ENCODE measurements at regions not wholly inside any gene's neighbourhood (a gene's known extent, or its start where the extent isn't known, plus 50 kb on each side); places are given as distances from the start of the nearest gene placed in this dataset.
"Not testable (repeated sequence)": the region's sequence is repeated elsewhere in the genome, so short reads cannot be mapped to it uniquely, and the experiment has no call there.

DNA sequence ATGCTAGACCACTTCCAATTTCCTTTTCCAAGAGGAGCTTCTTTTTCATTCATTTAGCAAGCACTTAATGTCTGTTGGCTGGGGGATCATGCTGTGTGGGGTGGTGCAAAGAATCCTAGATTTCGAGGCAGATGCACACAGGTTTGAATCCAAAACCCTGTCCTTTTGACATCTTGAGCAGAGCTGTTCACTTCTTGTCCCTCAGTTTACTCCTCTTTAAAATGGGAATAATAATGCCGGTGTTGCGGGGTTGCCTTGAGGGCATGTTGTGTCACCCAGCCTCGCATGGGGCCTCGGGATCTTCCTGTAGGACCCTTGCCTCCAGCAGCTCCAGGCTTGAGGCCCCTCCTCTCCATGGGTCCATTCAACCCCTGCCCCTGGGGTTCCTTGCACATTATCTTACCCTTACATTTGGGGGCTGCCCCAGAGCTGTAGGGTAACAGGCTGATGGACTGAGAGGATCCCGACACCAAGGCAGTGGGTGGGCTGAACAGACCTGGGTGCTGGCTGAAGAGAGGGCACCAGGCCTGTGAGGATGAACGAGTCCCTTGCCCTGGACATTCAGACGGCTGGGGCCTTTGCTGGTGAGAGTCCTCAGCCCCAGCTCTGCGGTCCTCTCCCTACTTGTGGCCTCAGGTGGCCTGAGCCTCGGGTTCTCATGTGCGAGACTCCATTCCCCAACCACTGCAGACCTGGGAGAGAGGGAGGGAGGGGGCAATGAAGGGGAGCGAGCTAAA, 145.8 kb downstream of the BARX1 start:
- no peak for DNase-seq

DNA sequence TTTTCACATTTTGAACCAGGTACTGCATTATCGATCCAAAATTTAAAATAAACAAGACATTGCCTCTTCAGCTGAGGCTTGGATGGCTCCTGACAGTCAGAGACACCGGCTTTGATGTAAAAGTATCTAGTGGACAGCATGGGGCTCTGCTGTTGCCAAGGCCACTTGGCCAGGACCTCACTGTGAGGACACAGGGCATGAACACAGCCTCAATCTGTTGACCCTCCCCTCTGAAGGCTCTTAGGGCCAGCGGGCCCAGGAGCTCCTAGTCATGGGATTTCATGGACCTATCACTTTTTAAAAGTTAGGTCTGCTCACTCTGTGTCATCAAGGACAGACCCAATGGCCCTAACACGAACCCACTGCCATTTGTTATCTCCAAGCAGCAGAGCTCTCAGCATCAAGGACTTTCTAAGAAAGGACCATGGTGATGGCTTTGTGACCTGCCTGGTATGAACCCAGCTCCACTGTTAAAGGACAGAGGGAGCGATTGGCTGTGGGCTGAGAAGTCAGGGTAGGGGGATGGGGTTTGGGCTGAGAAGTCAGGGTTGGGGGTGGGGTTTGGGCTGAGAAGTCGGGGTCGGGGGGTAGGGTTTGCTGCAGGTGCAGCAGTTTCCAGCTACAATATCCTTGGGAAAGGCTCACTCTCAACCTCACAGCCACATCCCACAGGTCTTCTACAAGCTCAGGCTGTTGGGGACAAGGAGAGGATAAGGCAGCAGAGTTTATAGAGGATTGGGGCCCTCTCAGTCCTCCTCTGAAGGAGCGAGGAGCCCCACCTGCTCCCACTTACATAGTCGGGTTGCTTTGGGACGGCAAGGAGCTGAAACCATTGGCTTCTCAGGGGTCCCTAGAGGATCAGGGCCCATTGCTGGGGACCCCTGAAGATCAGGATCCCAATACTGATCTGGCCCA, 146.8 kb downstream of the BARX1 start:
- no peak for DNase-seq

DNA sequence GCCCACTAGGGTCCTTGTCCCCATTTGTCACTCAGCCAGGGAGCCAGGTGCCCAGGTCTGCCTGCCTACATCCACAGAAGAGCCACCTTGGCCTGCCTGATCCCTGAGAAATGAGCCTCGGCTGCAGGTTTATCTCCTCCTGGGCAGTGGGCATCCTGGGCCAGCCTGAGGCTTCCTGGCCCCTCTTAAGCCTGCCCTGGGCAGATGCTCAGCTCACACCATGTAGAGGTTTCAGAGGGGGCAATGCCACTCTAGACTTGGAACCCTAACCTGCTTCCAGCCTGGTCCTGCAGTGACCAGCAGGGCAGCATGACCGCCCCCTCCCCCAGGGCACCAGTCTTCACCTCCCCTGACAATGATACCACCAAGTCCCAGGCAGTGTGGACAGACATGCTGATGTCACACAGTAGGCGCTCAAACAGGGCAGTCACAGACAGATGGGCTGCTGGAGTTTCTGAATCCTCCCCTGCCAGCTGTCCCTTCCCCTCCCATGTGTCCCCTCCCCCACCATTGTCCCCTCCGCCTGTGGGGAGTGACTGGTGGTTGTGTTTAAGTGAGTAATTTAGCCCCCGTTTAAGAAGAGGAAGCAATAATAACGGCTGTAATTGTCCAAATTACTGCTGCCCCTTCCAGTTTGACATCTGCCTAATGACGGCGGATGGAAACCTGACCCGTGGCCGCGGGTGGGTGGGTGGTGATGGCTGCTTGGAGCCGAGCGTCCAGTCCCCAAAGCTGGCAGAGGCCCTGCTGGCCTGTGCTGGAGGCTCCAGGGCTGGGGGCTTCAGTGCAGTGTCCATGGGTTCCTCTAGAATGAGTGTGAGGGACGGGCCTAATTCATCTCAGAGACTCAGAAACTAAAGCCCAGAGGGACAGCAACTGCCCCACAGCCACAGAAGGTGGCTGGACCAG, 147.7 kb downstream of the BARX1 start:
- DNase-seq: no peak

DNA sequence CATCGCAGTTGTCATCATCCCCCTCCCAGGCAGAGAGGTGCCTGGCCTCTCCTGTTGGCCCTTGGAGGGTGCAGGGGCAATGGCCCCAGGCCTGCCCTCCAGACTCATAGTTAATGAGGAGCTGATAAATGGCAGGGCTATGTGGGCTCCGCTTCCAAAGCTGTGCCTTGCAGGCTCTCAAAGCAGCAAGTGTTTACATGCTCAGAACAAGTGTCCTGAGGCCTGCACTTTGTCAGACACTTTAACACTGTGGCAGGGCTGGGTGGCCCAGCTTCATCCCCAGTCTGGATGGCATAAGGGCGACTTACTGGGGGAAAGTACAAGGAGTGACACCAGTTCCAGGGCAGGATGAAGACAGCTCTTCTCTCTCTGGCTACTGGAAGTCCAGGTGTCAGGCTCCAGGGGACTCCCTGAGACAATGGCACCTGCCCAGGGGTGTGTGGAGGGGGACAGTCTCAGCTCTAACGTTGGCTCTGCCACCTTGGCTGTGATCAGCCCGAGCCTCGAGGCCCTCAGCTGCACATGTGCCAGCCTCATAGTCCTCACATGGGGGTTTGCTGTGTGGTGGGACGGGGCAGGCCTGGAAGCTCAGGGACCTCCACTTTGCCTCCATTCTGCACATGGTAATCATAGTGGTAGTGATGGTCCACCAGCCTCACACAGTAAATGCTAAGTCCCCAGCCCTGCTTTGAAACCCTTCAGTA, 153.4 kb downstream of the BARX1 start:
- DNase-seq: no peak

DNA sequence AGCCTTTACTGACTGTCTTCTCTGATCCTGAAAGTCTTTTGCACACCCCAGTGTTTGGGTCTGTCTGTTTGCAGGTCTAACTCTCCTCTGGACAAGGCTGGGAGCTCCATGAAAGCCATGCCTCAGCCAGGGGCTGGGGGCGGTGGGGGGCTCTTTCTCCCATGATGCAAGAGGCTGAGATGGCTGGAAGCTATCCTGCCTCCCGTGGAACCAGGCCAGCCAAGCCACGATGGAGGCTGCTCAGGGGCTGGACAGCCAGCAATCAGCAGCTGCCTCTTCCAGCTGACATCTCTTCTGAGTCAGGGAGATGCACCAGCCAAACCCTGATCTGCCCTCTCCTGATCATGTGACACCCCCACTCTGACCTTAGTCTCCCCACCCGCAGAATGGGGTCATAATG, 154.0 kb downstream of the BARX1 start:
- no peak for DNase-seq

DNA sequence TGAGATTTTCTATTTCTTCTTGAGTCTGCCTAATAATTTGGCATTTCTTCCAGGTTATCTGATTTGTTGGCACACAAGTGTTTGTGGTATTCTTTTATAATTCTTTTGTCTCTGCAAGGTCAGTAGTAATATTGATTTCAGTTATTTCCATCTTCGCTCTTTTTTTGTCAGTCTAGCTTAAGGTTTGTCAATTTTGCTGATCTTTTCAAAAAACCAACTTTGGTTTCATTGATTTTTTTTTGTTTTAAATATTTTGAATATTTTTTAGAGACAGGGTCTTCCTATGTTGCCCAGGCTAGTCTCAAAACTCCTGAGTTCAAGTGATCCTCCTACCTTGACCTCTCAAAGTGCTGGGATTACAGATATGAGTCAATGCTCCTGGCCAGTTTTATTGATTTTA, 162.8 kb downstream of the BARX1 start:
- DNase-seq: no peak

DNA sequence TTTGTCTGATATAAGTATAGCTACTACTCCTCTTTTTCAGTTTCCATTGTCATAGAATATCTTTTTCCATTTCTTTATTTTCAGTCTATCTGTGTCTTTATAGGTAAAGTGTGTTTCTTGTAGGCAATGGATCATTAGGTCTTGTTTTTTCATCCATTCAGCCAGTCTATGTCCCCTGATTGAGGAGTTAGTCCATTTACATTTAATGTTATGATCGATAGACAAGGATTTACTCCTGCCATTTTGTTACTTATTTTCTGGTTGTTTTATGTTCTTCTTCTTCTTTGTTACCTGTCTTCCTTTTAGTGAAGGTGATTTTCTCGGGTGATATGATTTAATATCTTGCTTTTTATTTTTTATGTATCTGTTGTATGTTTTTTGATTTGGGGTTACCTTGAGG, 169.0 kb downstream of the BARX1 start:
- DNase-seq: no peak

DNA sequence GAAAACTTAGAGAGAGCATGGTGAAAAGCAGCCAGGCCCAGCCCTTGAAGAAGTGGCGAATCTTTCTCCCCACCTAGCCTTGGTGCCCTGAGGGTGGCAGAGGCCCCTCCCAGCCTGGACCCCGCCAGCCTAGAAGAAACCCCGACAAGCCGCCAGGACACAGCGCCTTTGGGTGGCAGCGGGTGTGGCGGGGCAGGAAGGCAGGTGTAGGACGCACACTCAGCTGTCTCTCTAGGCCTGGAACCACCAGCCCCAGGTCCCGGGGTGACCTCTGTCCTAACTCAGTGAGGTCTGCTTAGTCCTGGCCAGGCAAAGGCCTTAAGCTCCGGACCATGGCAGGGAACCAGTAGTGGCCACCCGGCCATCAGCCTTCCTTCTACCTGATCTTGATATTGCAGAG, 178.3 kb downstream of the BARX1 start:
- no peak for DNase-seq

DNA sequence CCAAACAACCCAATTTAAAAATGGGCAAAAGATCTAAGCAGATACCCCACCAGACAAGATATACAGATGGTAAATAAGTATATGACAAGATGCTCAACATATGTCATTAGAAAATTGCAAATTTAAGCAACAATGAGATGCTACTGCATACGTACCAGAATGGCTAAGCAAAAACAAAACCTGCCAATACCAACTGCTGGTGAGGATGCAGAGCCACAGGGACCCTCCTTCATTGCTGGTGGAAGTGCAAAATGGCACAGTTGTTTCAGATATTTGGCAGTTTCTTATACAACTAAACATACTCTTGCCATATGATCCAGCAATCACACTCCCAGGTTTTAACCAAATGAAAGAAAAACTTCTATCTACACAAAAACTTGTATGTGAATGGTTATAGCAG, 178.9 kb downstream of the BARX1 start:
- no peak for DNase-seq

DNA sequence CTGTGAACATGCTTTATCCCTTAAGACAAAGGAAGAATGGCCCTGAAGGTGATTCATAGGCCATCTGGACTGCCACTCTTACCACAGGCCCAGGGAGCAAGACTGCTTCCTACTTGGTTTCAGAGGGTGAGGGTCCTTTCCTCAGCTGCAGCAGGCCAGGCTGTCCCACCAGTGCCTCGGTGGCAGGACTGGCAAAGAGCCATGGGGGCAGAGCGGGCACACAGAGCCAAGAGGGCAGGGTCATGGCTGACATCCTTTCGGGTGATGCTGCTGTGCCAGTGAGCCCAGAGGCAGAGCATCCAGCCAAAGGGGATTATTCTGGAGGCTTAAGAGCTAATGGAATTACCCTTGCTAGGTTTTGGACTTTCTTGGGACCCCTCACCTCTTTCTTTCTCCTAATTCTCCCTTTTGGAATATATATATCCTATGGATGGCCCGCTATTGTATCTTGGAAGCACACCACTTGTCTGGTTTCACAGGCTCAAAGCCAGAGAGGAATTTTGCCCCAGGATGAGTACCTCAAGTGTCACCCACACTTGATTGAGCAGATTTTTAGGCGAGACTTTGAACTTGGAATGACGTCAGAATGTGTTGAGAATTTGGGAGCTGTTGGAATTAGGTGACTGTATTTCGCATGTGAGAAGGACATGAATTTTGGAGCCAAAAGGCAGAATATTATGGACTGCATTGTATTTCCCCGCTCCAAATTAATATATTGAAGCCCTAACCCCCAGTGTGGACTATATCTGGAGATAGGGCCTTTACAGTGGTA, 180.6 kb downstream of the BARX1 start:
- DNase-seq: no peak

DNA sequence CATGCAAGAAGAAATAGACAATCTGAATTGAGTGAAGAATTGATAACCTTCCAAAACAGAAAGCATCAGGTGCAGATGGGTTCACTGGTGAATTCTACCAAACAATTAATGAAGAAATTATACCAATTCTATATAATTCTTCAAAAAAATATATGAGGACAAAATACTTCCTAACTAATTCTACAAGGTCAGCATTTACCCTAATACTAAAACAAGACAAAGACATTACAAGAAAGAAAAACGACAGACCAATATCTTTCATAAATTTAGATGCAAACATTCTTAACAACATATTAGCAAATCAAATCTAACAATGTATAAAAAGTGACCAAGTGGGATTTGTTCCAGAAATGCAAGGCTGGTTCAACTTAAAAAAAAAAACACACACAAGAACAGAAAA, 183.9 kb downstream of the BARX1 start:
- no peak for DNase-seq

DNA sequence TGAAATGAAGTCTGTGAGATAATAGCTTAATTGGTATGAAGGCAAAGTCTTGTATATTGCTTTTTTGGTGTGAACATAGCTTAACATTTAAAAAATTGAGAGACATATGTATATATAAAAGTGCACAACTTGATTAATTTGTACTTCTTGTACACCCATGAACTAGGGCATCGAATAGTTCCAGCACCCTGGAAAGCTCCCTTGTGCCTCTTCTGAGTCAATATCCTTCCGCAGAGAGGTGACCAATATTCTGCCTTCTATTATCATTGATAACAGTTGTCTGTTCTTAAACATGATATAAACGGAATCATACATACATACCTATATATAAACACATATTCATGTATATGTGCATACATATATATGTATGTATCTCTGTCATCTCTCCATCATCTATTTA, 185.4 kb downstream of the PHF2 start:
- DNase-seq: no peak

DNA sequence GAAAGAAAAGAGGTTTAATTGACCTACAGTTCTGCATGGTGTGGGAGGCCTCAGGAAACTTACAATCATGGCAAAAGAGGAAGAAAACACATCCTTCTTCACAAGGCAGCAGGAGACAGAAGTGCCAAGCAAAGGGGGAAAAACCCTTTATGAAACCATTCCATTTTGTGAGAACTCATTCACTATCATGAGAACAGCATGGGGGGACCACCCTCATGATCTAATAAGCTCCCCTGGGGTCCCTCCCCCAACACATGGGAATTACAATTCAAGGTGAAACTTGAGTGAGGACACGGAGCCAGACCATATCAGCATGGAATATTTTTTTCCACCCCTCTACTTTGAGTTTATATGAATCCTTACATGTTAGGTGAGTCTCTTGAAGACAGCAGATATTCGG, 173.7 kb downstream of the PHF2 start:
- no peak for DNase-seq

DNA sequence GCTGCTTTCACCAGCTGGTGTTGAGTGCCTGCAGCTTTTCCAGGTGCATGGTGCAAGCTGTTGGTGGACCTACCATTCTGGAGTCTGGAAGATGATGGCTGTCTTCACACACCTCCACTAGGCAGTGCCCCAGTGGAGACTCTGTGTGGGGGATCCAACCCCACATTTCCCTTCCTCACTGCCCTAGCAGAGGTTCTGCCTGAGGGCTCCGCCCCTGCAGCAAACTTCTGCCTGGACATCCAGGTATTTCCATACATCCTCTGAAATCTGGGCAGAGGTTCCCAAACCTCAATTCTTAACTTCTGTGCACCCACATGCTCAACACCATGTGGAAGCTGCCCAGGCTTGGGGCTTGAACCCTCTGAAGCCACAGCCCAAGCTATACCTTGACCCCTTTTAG, 172.4 kb downstream of the PHF2 start:
- not testable (repeated sequence) for DNase-seq

DNA sequence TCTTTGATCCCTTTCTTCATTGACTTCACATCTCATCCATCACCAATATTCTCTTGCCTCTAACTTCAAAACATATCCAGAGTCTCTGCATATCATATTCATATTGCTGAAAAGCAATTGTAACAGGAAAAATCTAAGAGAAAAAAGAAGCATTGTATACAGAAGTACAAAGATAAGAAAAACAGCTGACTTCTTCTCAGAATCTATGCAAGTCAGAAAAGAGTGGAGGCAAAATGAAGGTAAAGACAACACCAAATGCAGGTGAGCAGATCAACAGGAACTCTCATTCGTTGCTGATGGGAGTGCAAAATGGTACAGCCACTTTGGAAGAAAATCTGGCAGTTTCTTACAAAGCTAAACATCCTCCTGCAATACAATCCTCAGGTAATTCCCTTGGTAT, 155.6 kb downstream of the PHF2 start:
- DNase-seq: no peak

DNA sequence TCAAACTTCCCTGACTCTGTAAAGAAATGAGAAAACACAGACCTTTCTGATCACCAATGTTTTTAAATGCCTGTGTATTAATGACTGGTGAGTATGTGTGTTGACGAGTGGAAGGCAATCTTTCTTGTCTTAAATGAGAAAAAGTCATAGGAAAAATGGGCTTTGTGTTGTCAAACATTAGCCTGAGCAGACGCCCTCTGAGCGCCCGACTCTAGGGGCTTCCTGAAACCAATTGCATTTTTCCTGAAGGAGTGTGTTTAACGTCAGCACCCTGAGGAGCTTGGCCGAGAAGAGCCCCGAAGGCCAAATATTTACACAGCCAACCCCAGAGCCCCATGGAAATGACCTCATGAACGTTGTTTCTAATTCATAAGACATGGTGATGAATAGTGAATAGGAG, 154.3 kb downstream of the PHF2 start:
- DNase-seq: no peak

DNA sequence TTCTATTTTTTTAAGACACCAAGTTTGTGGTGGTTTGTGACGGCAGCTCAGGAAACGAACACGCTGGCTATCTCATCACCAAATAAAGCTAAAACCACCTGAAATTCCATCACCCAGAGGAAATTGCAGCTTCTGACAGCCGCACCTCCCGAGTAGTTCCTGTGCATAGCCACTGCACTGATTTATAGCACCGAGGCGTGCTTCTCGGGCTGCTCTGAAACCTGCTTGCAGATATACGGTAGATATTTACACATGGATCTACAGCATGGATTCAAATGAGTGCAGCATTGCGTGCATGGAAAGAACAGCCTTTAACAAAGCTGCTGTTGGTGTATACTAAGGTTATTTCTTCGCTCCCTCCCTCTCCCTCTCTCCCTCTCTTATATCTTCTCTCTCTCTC, 153.8 kb downstream of the PHF2 start:
- DNase-seq: no peak
